SK-N-SH (cell line): ENCODE measurements at regions not wholly inside any gene's neighbourhood (a gene's known extent, or its start where the extent isn't known, plus 50 kb on each side); places are given as distances from the start of the nearest gene placed in this dataset.

Source experiments
- CTCF ChIA-PET: fragments of 300-600, 350-600 bp; formaldehyde crosslinking; extraction: SDS; loops from one replicate; lab custom pipeline; 2021; lab: Yijun Ruan, JAX
- POLR2A ChIA-PET: fragments of 350-600 bp; sonication (Branson Sonifier 250); formaldehyde crosslinking; extraction: SDS; loops from one replicate; lab custom pipeline; 2020; ENCODE audit warnings: antibody characterized with exemption, inconsistent platforms; lab: Yijun Ruan, JAX
- DNase-seq: peaks from one replicate; pipeline ENCODE4 v3.0.0; 2012
- H2AFZ ChIP-seq: fragments of 200-600 bp; sonication (generic); 2 replicates; pipeline ENCODE4 v1.8.1; 2016; ENCODE audit warnings: antibody characterized with exemption, mild to moderate bottlenecking, low read depth
- H3F3A ChIP-seq: fragments of 200-600 bp; sonication (generic); replicated peaks from 2 replicates; pipeline ENCODE3; 2016; ENCODE audit warnings: antibody characterized with exemption, mild to moderate bottlenecking; ENCODE audit not compliant: insufficient read depth
- H3K27ac ChIP-seq, 2 experiments: fragments of 200-500 bp in 1 of 2; fragments of 200-600 bp in 1 of 2; sonication (Bioruptor generic) in 1 of 2; sonication (generic), shearing (Covaris generic) in 1 of 2; 2 replicates each; pipeline versions ENCODE4 v1.5.1 to v1.6.1; 2014 to 2016; ENCODE audit warnings: low read depth in 2 of 2, inconsistent platforms in 1 of 2, low read length in 1 of 2, mild to moderate bottlenecking in 1 of 2, mixed read lengths in 1 of 2
- H3K27me3 ChIP-seq: fragments of 200-600 bp; sonication (generic), shearing (Covaris generic); 2 replicates; pipeline ENCODE4 v1.6.1; 2016; ENCODE audit warnings: mixed run types; ENCODE audit not compliant: insufficient read depth
- H3K36me3 ChIP-seq, 2 experiments: fragments of 200-500 bp in 1 of 2; fragments of 200-600 bp in 1 of 2; sonication (Bioruptor generic) in 1 of 2; sonication (generic) in 1 of 2; replicated peaks in 1 of 2; 2 replicates each; pipeline versions ENCODE3 to v1.5.1; 2014 to 2016; ENCODE audit warnings: low read length in 1 of 2, mild to moderate bottlenecking in 1 of 2; ENCODE audit not compliant: insufficient read depth in 2 of 2, control insufficient read depth in 1 of 2
- H3K4me1 ChIP-seq, 2 experiments: fragments of 200-500 bp in 1 of 2; fragments of 200-600 bp in 1 of 2; sonication (Bioruptor generic) in 1 of 2; sonication (generic), shearing (Covaris generic) in 1 of 2; 2 replicates each; pipeline versions ENCODE4 v1.5.1 to v1.6.1; 2014 to 2016; ENCODE audit warnings: low read depth in 1 of 2, low read length in 1 of 2, mixed run types in 1 of 2; ENCODE audit not compliant: insufficient read depth in 2 of 2, control insufficient read depth in 1 of 2
- H3K4me2 ChIP-seq: fragments of 200-600 bp; sonication (generic), shearing (Covaris generic); 2 replicates; pipeline ENCODE4 v1.6.1; 2017; ENCODE audit warnings: mixed run types
- H3K4me3 ChIP-seq, 2 experiments: fragments of 200-500 bp in 1 of 2; fragments of 200-600 bp in 1 of 2; sonication (Bioruptor generic) in 1 of 2; sonication (generic), shearing (Covaris generic) in 1 of 2; 2 replicates each; pipeline versions ENCODE4 v1.5.1 to v1.8.1; 2014 to 2016; ENCODE audit warnings: low read depth in 2 of 2, inconsistent platforms in 1 of 2, low read length in 1 of 2, mild to moderate bottlenecking in 1 of 2, mixed read lengths in 1 of 2, moderate library complexity in 1 of 2
- H3K79me2 ChIP-seq: fragments of 200-600 bp; sonication (generic); 2 replicates; pipeline ENCODE4 v1.8.1; 2017; ENCODE audit warnings: mild to moderate bottlenecking; ENCODE audit not compliant: insufficient read depth
- H3K9ac ChIP-seq: fragments of 200-600 bp; sonication (generic); 2 replicates; pipeline ENCODE4 v1.6.1; 2017; ENCODE audit warnings: mixed run types
- H3K9me2 ChIP-seq: fragments of 200-600 bp; sonication (generic); 2 replicates; pipeline ENCODE4 v1.6.1; 2017; ENCODE audit warnings: mixed run types
- H3K9me3 ChIP-seq: fragments of 200-600 bp; sonication (generic); 2 replicates; pipeline ENCODE4 v1.6.1; 2017; ENCODE audit warnings: mixed run types, mild to moderate bottlenecking, moderate library complexity
- H4K20me1 ChIP-seq: fragments of 200-600 bp; sonication (generic); 2 replicates; pipeline ENCODE4 v1.6.1; 2017; ENCODE audit warnings: mild to moderate bottlenecking, mixed run types; ENCODE audit not compliant: insufficient read depth
- CHD2 ChIP-seq: fragments of 150-350 bp; IDR thresholded peaks from 2 replicates; pipeline ENCODE4 v1.6.1; 2018; ENCODE audit warnings: low read length; ENCODE audit not compliant: partially characterized antibody
- ELF1 ChIP-seq: IDR thresholded peaks from 2 replicates; pipeline ENCODE4 v1.4.0; 2012
- EP300 ChIP-seq, 2 experiments: IDR thresholded peaks; 2 replicates each; pipeline versions ENCODE4 v1.4.0 to v1.6.1; 2012; ENCODE audit warnings: borderline replicate concordance in 1 of 2, low read depth in 1 of 2, low read length in 1 of 2
- FOSL2 ChIP-seq: IDR thresholded peaks from 2 replicates; pipeline ENCODE4 v1.4.0; 2012; ENCODE audit warnings: low read depth, mild to moderate bottlenecking, moderate library complexity, borderline replicate concordance
- FOXM1 ChIP-seq: IDR thresholded peaks from 2 replicates; pipeline ENCODE4 v1.4.0; 2012; ENCODE audit warnings: low read depth, mild to moderate bottlenecking
- GABPA ChIP-seq: IDR thresholded peaks from 2 replicates; pipeline ENCODE4 v1.4.0; 2012; ENCODE audit warnings: low read depth, mild to moderate bottlenecking
- GATA2 ChIP-seq: sonication (generic); formaldehyde crosslinking; IDR thresholded peaks from 2 replicates; pipeline ENCODE4 v1.5.0; 2020; ENCODE audit warnings: mild to moderate bottlenecking, missing genetic modification reagents
- MXI1 ChIP-seq: IDR thresholded peaks from 2 replicates; pipeline ENCODE4 v1.6.1; 2012; ENCODE audit warnings: mild to moderate bottlenecking, low read depth, low read length, improper control_type of control experiment
- NFIC ChIP-seq: IDR thresholded peaks from 2 replicates; pipeline ENCODE4 v1.4.0; 2012; ENCODE audit warnings: borderline replicate concordance
- NRF1 ChIP-seq: IDR thresholded peaks from 2 replicates; pipeline ENCODE4 v1.6.1; 2012; ENCODE audit warnings: low read depth, mild to moderate bottlenecking, low read length
- POLR2AphosphoS5 ChIP-seq: IDR thresholded peaks from 2 replicates; pipeline ENCODE4 v1.6.1; 2012; ENCODE audit warnings: low read depth, low read length
- RAD21 ChIP-seq: IDR thresholded peaks from 2 replicates; pipeline ENCODE4 v1.6.1; 2012; ENCODE audit warnings: mild to moderate bottlenecking, low read length
- RCOR1 ChIP-seq: fragments of 150-350 bp; IDR thresholded peaks from 2 replicates; pipeline ENCODE4 v1.6.1; 2017; ENCODE audit warnings: antibody characterized with exemption, low read length
- RFX5 ChIP-seq: IDR thresholded peaks from 2 replicates; pipeline ENCODE4 v1.6.1; 2012; ENCODE audit warnings: mild to moderate bottlenecking, improper control_type of control experiment, low read length
- SMC3 ChIP-seq: IDR thresholded peaks from 2 replicates; pipeline ENCODE4 v1.6.1; 2012; ENCODE audit warnings: low read depth, low read length, improper control_type of control experiment
- TAF1 ChIP-seq: IDR thresholded peaks from 2 replicates; pipeline ENCODE4 v1.6.1; 2012; ENCODE audit warnings: low read depth, mild to moderate bottlenecking, low read length, moderate library complexity, borderline replicate concordance
- TCF12 ChIP-seq: IDR thresholded peaks from 2 replicates; pipeline ENCODE4 v1.4.0; 2012
- YY1 ChIP-seq: IDR thresholded peaks from 2 replicates; pipeline ENCODE4 v1.4.0; 2012; ENCODE audit warnings: low read depth, mild to moderate bottlenecking
- WGBS: methylation state at CpG from one replicate; pipeline ENCODE4 v1.1.6; 2017; ENCODE audit warnings: low lambda C conversion rate; 5-methylcytosine and 5-hydroxymethylcytosine counted together
- TF ChIP-seq, protein P1 (sequence below): IDR thresholded peaks from 2 replicates; pipeline ENCODE4 v1.4.0; 2012; ENCODE audit warnings: low read depth, borderline replicate concordance
- TF ChIP-seq, protein P2 (sequence below): fragments of 200-600 bp; sonication (generic); IDR thresholded peaks from 2 replicates; pipeline ENCODE4 v1.6.1; 2017; ENCODE audit warnings: antibody characterized with exemption, mild to moderate bottlenecking, moderate library complexity

DNA sequence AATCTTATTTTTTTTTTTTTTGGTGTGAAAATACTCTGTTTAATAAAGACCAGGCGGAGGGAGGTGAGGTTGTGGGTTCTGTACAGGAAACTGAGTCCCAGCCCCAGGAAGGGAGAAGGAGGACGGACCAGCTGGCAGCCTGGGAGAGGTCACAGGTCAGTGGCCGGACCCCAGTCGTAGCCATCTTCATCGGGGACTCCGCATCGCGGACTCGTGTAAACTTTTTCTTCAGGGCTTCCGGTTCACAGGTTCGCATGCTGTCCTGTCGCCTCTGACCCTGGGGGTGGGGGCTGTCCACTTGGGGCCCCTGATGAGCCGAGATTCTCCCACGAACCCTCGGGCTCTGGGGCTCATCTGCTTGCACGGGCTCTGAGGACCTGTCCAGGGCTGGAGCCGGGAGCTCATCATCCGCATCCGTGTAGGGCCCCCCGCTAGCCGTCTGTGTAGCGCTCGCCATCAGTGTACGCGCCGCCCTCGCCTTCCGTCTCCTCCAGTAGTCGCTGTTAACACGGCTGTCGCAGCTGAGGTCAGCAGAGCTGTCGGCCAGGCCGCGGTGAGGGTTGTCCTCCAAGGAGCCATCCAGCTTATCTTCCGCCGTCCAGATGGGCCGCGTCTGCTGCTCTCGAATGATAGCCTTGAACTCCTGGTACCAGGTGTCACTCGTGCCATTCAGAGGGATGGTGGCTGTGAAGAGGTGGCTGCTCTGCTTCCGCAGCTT is 975.7 kb upstream of the PRMT6 start:
- TF ChIP-seq, protein P1, sequence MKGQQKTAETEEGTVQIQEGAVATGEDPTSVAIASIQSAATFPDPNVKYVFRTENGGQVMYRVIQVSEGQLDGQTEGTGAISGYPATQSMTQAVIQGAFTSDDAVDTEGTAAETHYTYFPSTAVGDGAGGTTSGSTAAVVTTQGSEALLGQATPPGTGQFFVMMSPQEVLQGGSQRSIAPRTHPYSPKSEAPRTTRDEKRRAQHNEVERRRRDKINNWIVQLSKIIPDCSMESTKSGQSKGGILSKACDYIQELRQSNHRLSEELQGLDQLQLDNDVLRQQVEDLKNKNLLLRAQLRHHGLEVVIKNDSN, result no peak
- TF ChIP-seq EP300 (IDR thresholded peaks at IDR 0.05; ENCODE audit: borderline replicate concordance in 1 of 2, low read depth in 1 of 2, low read length in 1 of 2) (no peak), CHD2 (no peak), NFIC (no peak), GABPA (no peak), POLR2AphosphoS5 (no peak), TAF1 (no peak)
- Histone ChIP-seq H3K9me3 (no peaks in the 10 kb centered on the region), H4K20me1 (no peaks in the 10 kb centered on the region), H3K27me3 (no peaks in the 10 kb centered on the region), H3K79me2 (no peaks in the 10 kb centered on the region), H3K27ac (no peak overlapping the region), H3K36me3 (no peaks in the 10 kb centered on the region), H3K4me3 (no peak overlapping the region), H3F3A (no peaks in the 10 kb centered on the region), H3K4me2 (no peak overlapping the region), H3K9ac (no peak overlapping the region), H3K9me2 (no peaks in the 10 kb centered on the region), H3K4me1 (no peaks in the 10 kb centered on the region), H2AFZ (no peak overlapping the region)
- ChIA-PET POLR2A (no interaction called here), CTCF (no interaction called here)
- 76% methylated on average over 35 of the region's 41 CpGs for WGBS
- no peak for DNase-seq

DNA sequence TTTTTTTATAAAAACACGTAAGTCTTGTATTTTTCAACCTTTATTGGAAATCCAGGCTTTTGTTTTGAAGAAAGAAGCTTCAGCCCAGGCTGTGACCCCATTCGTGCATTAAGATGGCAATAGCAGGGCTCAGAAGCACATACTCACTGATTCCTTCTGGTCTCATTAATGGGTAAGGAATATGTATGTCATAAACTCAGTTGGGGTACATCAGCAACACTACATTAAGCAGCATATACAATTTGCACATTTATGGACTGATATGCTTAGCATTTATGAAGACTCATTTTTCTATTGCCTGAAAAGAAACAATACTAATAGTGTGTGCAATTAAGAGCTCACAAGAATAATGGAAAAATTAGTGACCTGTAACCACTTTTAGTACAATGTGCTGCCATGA is 945.4 kb upstream of the PRMT6 start:
- Histone ChIP-seq H3K4me2 (no peak overlapping the region), H3K27me3 (no peaks in the 10 kb centered on the region), H2AFZ (no peak overlapping the region), H3K4me1 (no peaks in the 10 kb centered on the region), H3F3A (no peaks in the 10 kb centered on the region), H3K4me3 (no peak overlapping the region), H3K9me2 (no peaks in the 10 kb centered on the region), H3K79me2 (no peaks in the 10 kb centered on the region), H3K36me3 (no peaks in the 10 kb centered on the region), H3K9me3 (no peaks in the 10 kb centered on the region), H3K27ac (no peak overlapping the region), H4K20me1 (no peaks in the 10 kb centered on the region), H3K9ac (no peak overlapping the region)
- no peak for TF ChIP-seq ELF1
- TF ChIP-seq POLR2AphosphoS5, result no peak
- no peak for TF ChIP-seq RFX5
- TF ChIP-seq EP300 (IDR thresholded peaks at IDR 0.05; ENCODE audit: borderline replicate concordance in 1 of 2, low read depth in 1 of 2, low read length in 1 of 2), result no peak
- TF ChIP-seq FOSL2, result no peak
- no peak for TF ChIP-seq TCF12
- no peak for TF ChIP-seq YY1
- TF ChIP-seq, protein P2, sequence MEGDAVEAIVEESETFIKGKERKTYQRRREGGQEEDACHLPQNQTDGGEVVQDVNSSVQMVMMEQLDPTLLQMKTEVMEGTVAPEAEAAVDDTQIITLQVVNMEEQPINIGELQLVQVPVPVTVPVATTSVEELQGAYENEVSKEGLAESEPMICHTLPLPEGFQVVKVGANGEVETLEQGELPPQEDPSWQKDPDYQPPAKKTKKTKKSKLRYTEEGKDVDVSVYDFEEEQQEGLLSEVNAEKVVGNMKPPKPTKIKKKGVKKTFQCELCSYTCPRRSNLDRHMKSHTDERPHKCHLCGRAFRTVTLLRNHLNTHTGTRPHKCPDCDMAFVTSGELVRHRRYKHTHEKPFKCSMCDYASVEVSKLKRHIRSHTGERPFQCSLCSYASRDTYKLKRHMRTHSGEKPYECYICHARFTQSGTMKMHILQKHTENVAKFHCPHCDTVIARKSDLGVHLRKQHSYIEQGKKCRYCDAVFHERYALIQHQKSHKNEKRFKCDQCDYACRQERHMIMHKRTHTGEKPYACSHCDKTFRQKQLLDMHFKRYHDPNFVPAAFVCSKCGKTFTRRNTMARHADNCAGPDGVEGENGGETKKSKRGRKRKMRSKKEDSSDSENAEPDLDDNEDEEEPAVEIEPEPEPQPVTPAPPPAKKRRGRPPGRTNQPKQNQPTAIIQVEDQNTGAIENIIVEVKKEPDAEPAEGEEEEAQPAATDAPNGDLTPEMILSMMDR, result no peak
- TF ChIP-seq NRF1, result no peak
- no peak for TF ChIP-seq RCOR1
- no peak for TF ChIP-seq NFIC
- no peak for TF ChIP-seq GATA2 (CRISPR knock-in tag)
- no peak for TF ChIP-seq SMC3
- TF ChIP-seq, protein P1, result no peak
- no peak for TF ChIP-seq RAD21
- no peak for TF ChIP-seq FOXM1
- no peak for TF ChIP-seq MXI1
- WGBS, result 14% methylated on average over 2 of the region's 2 CpGs
- ChIA-PET CTCF (no interaction called here), POLR2A (no interaction called here)
- no peak for DNase-seq
